ENCODE measurements at regions not wholly inside any gene's neighbourhood (a gene's known extent, or its start where the extent isn't known, plus 50 kb on each side); places are given as distances from the start of the nearest gene placed in this dataset.

- no peak for ATAC-seq
- no peak for TF ChIP-seq ESRRG (CRISPR knock-in tag; IDR thresholded peaks at IDR 0.05)
- TF ChIP-seq RARB (CRISPR knock-in tag; IDR thresholded peaks at IDR 0.05): no peak
- TF ChIP-seq ZNF565 (CRISPR knock-in tag; conservative IDR thresholded peaks at IDR 0.05; ENCODE audit: low read depth): no peak
- TF ChIP-seq SNAI2 (CRISPR knock-in tag; IDR thresholded peaks at IDR 0.05): no peak
- TF ChIP-seq ZNF8 (CRISPR knock-in tag; IDR thresholded peaks at IDR 0.05): no peak
- TF ChIP-seq GLIS3 (CRISPR knock-in tag; IDR thresholded peaks at IDR 0.05): no peak
- no peak for TF ChIP-seq ZNF70 (CRISPR knock-in tag; IDR thresholded peaks at IDR 0.05)
- TF ChIP-seq, protein P1, sequence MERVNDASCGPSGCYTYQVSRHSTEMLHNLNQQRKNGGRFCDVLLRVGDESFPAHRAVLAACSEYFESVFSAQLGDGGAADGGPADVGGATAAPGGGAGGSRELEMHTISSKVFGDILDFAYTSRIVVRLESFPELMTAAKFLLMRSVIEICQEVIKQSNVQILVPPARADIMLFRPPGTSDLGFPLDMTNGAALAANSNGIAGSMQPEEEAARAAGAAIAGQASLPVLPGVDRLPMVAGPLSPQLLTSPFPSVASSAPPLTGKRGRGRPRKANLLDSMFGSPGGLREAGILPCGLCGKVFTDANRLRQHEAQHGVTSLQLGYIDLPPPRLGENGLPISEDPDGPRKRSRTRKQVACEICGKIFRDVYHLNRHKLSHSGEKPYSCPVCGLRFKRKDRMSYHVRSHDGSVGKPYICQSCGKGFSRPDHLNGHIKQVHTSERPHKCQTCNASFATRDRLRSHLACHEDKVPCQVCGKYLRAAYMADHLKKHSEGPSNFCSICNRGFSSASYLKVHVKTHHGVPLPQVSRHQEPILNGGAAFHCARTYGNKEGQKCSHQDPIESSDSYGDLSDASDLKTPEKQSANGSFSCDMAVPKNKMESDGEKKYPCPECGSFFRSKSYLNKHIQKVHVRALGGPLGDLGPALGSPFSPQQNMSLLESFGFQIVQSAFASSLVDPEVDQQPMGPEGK (CRISPR knock-in tag; IDR thresholded peaks at IDR 0.05; ENCODE audit: borderline replicate concordance): no peak
- TF ChIP-seq ARNTL (CRISPR knock-in tag; IDR thresholded peaks at IDR 0.05; ENCODE audit: borderline replicate concordance, low read depth): no peak
- no peak for TF ChIP-seq CSRNP3 (CRISPR knock-in tag; IDR thresholded peaks at IDR 0.05)
- no peak for TF ChIP-seq ZC3H10 (CRISPR knock-in tag; IDR thresholded peaks at IDR 0.05)
- TF ChIP-seq CREB5 (CRISPR knock-in tag; IDR thresholded peaks at IDR 0.05; ENCODE audit: low read depth): no peak
These were observed 255.8 kb downstream of the SLCO4C1 start for GRCh38 chr5:102040326-102040725.

- ATAC-seq: no peak; the same call in 2 of the 3 replicates
- no peak for TF ChIP-seq CSRNP3 (CRISPR knock-in tag; IDR thresholded peaks at IDR 0.05)
- no peak for TF ChIP-seq ESRRG (CRISPR knock-in tag; IDR thresholded peaks at IDR 0.05)
- TF ChIP-seq CSDC2 (CRISPR knock-in tag; IDR thresholded peaks at IDR 0.05): no peak
- no peak for TF ChIP-seq ZNF565 (CRISPR knock-in tag; conservative IDR thresholded peaks at IDR 0.05; ENCODE audit: low read depth)
- no peak for TF ChIP-seq CREB5 (CRISPR knock-in tag; IDR thresholded peaks at IDR 0.05; ENCODE audit: low read depth)
- TF ChIP-seq OSR1 (CRISPR knock-in tag; IDR thresholded peaks at IDR 0.05): no peak
- no peak for TF ChIP-seq TCF4 (CRISPR knock-in tag; IDR thresholded peaks at IDR 0.05; ENCODE audit: borderline replicate concordance)
- TF ChIP-seq, protein P1 (CRISPR knock-in tag; IDR thresholded peaks at IDR 0.05; ENCODE audit: borderline replicate concordance): no peak
- no peak for TF ChIP-seq ZFP3 (CRISPR knock-in tag; IDR thresholded peaks at IDR 0.05)
- no peak for TF ChIP-seq ZC3H10 (CRISPR knock-in tag; IDR thresholded peaks at IDR 0.05)
- no peak for TF ChIP-seq ZNF70 (CRISPR knock-in tag; IDR thresholded peaks at IDR 0.05)
These were observed 259.2 kb downstream of the SLCO4C1 start for GRCh38 chr5:102036927-102037326.

DNA sequence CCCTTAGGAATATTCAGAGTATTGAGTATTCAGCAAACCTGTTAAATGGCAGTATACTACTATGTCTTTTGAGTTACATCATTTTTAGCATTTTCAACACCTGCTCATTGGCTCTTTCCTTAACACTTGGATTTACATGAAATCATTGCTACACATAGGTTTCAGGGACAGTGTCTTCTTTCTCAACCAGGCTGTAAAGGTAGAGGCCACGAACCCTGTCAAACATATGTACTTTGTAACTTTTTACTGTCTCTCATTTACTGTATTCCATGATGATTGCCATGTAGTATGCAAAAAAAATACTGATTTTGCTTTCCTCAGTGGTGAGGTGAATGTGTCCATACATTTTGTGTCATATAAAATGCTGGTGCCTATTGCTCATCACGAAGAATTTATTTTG is 264.4 kb downstream of the SLCO4C1 start:
- TF ChIP-seq OSR1 (CRISPR knock-in tag; IDR thresholded peaks at IDR 0.05): no peak
- TF ChIP-seq ESRRG (CRISPR knock-in tag; IDR thresholded peaks at IDR 0.05): no peak
- TF ChIP-seq ZFP30 (CRISPR knock-in tag; IDR thresholded peaks at IDR 0.05): no peak
- TF ChIP-seq TSHZ2 (CRISPR knock-in tag; IDR thresholded peaks at IDR 0.05): no peak
- TF ChIP-seq PPARA (CRISPR knock-in tag; IDR thresholded peaks at IDR 0.05; ENCODE audit: borderline replicate concordance): no peak
- no peak for ATAC-seq
